C4-2B (cell line): ENCODE measurements at regions not wholly inside any gene's neighbourhood (a gene's known extent, or its start where the extent isn't known, plus 50 kb on each side); places are given as distances from the start of the nearest gene placed in this dataset.
"Not testable (repeated sequence)": the region's sequence is repeated elsewhere in the genome, so short reads cannot be mapped to it uniquely, and the experiment has no call there.

Experiments
- CTCF ChIP-seq: fragments of 450-650 bp; conservative IDR thresholded peaks from 2 replicates; pipeline ENCODE4 v1.5.1; 2017; ENCODE audit warnings: mild to moderate bottlenecking
- ZFX ChIP-seq: fragments of 450-650 bp; IDR thresholded peaks from 2 replicates; pipeline ENCODE4 v1.6.1; 2017

GRCh38 chr6:78694628-78695027 lies 172.7 kb upstream of the IRAK1BP1 start:
- TF ChIP-seq CTCF, ZFX: not testable (repeated sequence)
